Esophagus muscularis mucosa (tissue), 4 donors: ENCODE measurements at regions not wholly inside any gene's neighbourhood (a gene's known extent, or its start where the extent isn't known, plus 50 kb on each side); places are given as distances from the start of the nearest gene placed in this dataset.
"Not testable (repeated sequence)": the region's sequence is repeated elsewhere in the genome, so short reads cannot be mapped to it uniquely, and the experiment has no call there.

ENCODE experiments used
- DNase-seq: peaks from one replicate; pipeline ENCODE4 v3.0.0-alpha.2; 2017; ENCODE audit errors: extremely low spot score
- H3K27ac ChIP-seq, 4 donors: fragments of 200-600 bp; sonication (generic); replicated peaks in 1 of 4; 1 replicate in 3 of 4; 2 replicates in 1 of 4; pipeline ENCODE4 v1.5.1; 2016 to 2019; ENCODE audit warnings: mild to moderate bottlenecking in 1 of 4
- H3K27me3 ChIP-seq, 4 donors: fragments of 200-600 bp; sonication (generic); one replicate each; pipeline versions ENCODE4 v1.5.1 to v1.6.0; 2016 to 2019
- H3K36me3 ChIP-seq, 4 donors: fragments of 200-600 bp; sonication (generic); one replicate each; pipeline ENCODE4 v1.5.1; 2016 to 2019
- H3K4me1 ChIP-seq, 4 donors: fragments of 200-600 bp; sonication (generic); one replicate each; pipeline ENCODE4 v1.5.1; 2016 to 2019
- H3K4me3 ChIP-seq, 4 donors: fragments of 200-600 bp; sonication (generic); 1 replicate in 2 of 4; 2 replicates in 2 of 4; pipeline ENCODE4 v1.5.1; 2016 to 2019; ENCODE audit warnings: mild to moderate bottlenecking in 4 of 4, moderate library complexity in 1 of 4
- H3K9me3 ChIP-seq, 4 donors: fragments of 200-600 bp; sonication (generic); 1 replicate in 3 of 4; 2 replicates in 1 of 4; pipeline ENCODE4 v1.5.1; 2016 to 2019
- CTCF ChIP-seq, 3 experiments: fragments of 200-600 bp in 2 of 3; fragments of 450-650 bp in 1 of 3; sonication (generic) in 2 of 3; IDR thresholded peaks; one replicate each; pipeline ENCODE4 v1.5.1; 2017 to 2019; ENCODE audit warnings: antibody characterized with exemption in 3 of 3, mild to moderate bottlenecking in 2 of 3, moderate library complexity in 1 of 3
- EP300 ChIP-seq: sonication (generic); formaldehyde crosslinking; IDR thresholded peaks from one replicate; pipeline ENCODE4 v1.6.1; 2017; ENCODE audit warnings: antibody characterized with exemption
- POLR2A ChIP-seq: fragments of 450-650 bp; IDR thresholded peaks from one replicate; pipeline ENCODE4 v1.6.1; 2017; ENCODE audit warnings: antibody characterized with exemption, moderate library complexity, mild to moderate bottlenecking, low read depth
- POLR2AphosphoS5 ChIP-seq, 2 donors: sonication (generic); formaldehyde crosslinking; IDR thresholded peaks; one replicate each; pipeline ENCODE4 v1.6.1; 2017; ENCODE audit warnings: antibody characterized with exemption in 2 of 2
- WGBS: methylation state at CpG from one replicate; pipeline ENCODE4 v1.1.5; 2018; 5-methylcytosine and 5-hydroxymethylcytosine counted together
- intact Hi-C: fragments of 100-400 bp; cut with DNase I; formaldehyde crosslinking; loops from one replicate; pipeline ENCODE4 v1.15.1; 2023

DNA sequence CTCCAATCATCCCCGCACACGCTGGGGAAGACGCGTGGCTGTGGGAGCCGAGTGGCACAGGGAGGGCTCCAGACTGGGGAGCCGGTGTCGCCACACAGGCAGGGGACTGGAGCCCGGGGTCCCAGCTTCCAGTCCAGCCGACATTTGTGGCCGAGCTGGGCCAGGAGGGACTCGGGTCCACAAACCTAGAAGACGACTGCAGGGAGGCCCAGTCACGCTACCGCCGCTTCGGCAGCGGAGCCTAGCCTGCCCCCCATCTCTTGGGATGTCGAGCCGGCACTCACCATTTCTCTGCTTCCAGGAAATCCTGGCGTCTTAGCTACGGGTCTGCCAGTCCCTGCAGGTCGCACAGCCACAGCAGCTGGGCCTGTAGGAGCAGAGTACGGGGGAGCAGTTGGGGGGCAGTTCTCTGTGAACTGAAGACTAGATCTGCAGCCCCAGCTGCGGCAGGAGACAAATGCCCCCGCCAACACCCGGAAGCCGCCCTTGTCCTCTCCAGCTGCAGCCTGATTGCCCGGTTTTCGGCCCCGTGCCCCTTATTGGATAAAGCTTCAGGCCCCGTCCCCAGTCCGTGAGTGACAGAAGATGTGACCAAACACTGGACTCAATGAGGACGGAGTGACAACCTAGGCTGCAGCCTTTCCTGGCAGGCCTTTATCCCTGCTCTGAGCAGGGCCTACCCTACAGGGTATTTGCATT is 270.7 kb downstream of the ZNF33B start:
- no peaks in the 10 kb centered on the region for H3K9me3 ChIP-seq
- peak overlapping the region in 3 of 4 donors; percentile 6 to 70 (median 62) for H3K27ac ChIP-seq
- DNase-seq, result peak; percentile 95
- peak overlapping the region; percentile 58 to 77 (median 65) for H3K4me3 ChIP-seq
- peaks cover 0 to 9% (median 4%) of the 10 kb centered on the region in 4 donors for H3K4me1 ChIP-seq
- no peaks in the 10 kb centered on the region for H3K27me3 ChIP-seq
- 15% methylated on average over 6 of the region's 33 CpGs for WGBS
- TF ChIP-seq POLR2A (no peak), POLR2AphosphoS5 (IDR thresholded peaks at IDR 0.05) (peak in 1 of 2 donors; percentile 67)
- no peaks in the 10 kb centered on the region for H3K36me3 ChIP-seq
- intact Hi-C loops, result no loop called here

DNA sequence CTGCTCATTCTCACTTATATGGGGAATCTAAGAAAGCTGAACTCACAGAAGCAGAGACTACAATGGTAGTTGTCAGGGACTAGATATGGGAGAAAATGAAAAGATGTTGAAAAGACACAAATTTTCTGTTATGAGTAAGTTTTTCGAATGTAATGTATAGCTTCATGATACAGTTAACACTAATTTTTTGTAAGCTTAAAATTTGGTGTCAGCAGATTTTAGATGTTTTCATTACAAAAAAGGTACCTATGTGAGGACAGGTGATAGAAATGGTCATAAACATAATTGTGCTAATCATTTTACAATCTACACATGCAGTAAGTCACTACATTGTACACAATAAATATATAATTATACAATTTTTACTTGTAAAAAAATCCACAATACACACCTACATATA is 286.6 kb downstream of the ZNF33B start:
- no peak for DNase-seq
- H3K4me1 ChIP-seq, result no peaks in the 10 kb centered on the region
- H3K27me3 ChIP-seq, result no peaks in the 10 kb centered on the region
- no peak overlapping the region for H3K27ac ChIP-seq
- TF ChIP-seq CTCF (IDR thresholded peaks at IDR 0.05) (no peak), POLR2AphosphoS5 (IDR thresholded peaks at IDR 0.05) (no peak), EP300 (no peak), POLR2A (no peak)
- no peaks in the 10 kb centered on the region for H3K36me3 ChIP-seq
- no peak overlapping the region for H3K4me3 ChIP-seq
- peaks cover 0 to 14% (median 2%) of the 10 kb centered on the region in 4 donors for H3K9me3 ChIP-seq
- intact Hi-C loops, result no loop called here
- 85% methylated on average over 1 of the region's 1 CpG for WGBS

GRCh38 chr10:42336593-42337337 is 301.6 kb downstream of the ZNF33B start:
- intact Hi-C loops, result not testable (repeated sequence)
- 89% methylated on average over 6 of the region's 6 CpGs for WGBS

GRCh38 chr10:42335653-42336296 is 302.6 kb downstream of the ZNF33B start:
- peaks cover 0 to 85% (median 81%) of the 10 kb centered on the region in 4 donors for H3K9me3 ChIP-seq
- H3K4me1 ChIP-seq, H3K27me3 ChIP-seq, intact Hi-C loops, DNase-seq, H3K36me3 ChIP-seq, H3K4me3 ChIP-seq, H3K27ac ChIP-seq: not testable (repeated sequence)
- WGBS, result 88% methylated on average over 2 of the region's 2 CpGs

More at GRCh38 chr10:42336593-42337337, 301.6 kb downstream of the ZNF33B start:
- H3K36me3 ChIP-seq, H3K27me3 ChIP-seq, H3K4me3 ChIP-seq, DNase-seq, H3K4me1 ChIP-seq, H3K27ac ChIP-seq: not testable (repeated sequence)
- H3K9me3 ChIP-seq, result peaks cover 0 to 82% (median 80%) of the 10 kb centered on the region in 4 donors

- WGBS, result 84% methylated on average over 10 of the region's 10 CpGs
- peaks cover 0 to 97% (median 88%) of the 10 kb centered on the region in 4 donors for H3K9me3 ChIP-seq
- no peaks in the 10 kb centered on the region for H3K4me1 ChIP-seq
- no peak for DNase-seq
- H3K36me3 ChIP-seq, result no peaks in the 10 kb centered on the region
- no peak overlapping the region for H3K27ac ChIP-seq
- H3K27me3 ChIP-seq, result no peaks in the 10 kb centered on the region
- H3K4me3 ChIP-seq, result no peak overlapping the region
- intact Hi-C loops, result no loop called here
- no peak for TF ChIP-seq POLR2AphosphoS5 (IDR thresholded peaks at IDR 0.05)
- no peak for TF ChIP-seq CTCF (IDR thresholded peaks at IDR 0.05)
- no peak for TF ChIP-seq POLR2A
- no peak for TF ChIP-seq EP300
These were observed 334.0 kb downstream of the ZNF33B start for GRCh38 chr10:42304341-42304740.

DNA sequence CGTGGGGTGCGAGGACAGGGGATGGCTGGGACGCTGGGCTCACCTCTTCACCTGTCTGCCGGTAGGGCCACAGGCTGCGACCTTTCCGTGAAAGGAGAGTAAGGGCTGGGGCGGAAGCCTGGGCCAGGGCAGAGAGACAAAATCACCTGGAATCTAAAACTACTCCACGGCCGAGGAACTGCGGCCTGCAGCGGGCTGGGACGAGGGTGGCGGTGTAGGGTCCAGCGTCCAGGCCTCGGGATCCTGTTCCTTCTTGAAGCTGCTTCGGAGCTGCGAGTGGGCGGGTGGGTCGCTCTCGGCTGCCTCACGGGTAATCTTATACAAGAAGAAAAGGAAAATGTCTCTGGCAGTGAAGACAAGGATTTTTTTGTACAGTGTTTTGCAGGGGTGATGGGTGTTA is 356.5 kb downstream of the ZNF33B start:
- DNase-seq, H3K4me1 ChIP-seq, H3K27me3 ChIP-seq, H3K27ac ChIP-seq, H3K36me3 ChIP-seq, intact Hi-C loops, H3K9me3 ChIP-seq, H3K4me3 ChIP-seq: not testable (repeated sequence)
- WGBS, result 81% methylated on average over 19 of the region's 21 CpGs

DNA sequence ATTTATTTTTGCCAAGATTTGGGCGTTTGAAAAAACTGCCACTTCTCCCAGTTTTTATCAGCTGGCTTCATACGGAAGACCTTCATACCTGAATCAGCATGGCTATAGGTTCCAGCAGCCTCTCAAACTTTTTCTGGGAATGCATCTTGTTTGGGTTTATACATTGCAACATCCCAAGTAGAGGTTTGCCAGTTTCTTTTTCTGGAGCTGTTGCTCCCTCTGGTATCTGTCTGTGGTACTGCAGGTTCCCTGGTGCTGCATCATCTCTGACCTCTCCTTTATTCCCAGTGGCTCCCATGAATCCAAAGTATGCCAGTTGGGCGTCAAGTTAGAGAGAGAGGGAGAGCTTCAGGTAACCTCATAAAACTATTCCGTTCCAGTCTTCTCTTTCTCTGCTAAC is 368.6 kb downstream of the ZNF33B start:
- H3K4me3 ChIP-seq, H3K9me3 ChIP-seq, H3K27ac ChIP-seq, H3K4me1 ChIP-seq, intact Hi-C loops, H3K36me3 ChIP-seq, DNase-seq, H3K27me3 ChIP-seq: not testable (repeated sequence)
- WGBS, result 33% methylated on average over 3 of the region's 4 CpGs

DNA sequence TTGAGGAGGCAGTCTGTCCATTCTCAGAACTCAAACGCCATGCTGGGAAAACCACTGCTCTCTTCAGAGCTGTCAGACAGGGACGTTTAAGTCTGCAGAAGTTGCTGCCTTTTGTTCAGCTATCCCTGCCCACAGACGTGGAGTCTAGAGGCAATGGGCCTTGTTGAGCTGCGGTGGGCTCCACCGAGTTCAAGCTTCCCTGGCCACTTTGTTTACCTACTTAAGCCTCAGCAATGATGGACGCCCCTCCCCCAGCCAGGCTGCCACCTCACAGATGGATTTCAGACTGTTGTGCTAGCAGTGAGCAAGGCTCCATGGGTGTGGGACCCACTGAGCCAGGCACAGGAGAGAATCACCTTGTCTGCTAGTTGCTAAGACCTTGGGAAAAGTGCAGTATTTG is 375.1 kb downstream of the ZNF33B start:
- H3K4me3 ChIP-seq, result not testable (repeated sequence)
- WGBS, result 50% methylated on average over 2 of the region's 6 CpGs

GRCh38 chr10:42243002-42243401 is 395.4 kb downstream of the ZNF33B start:
- H3K27ac ChIP-seq, H3K9me3 ChIP-seq, intact Hi-C loops, H3K36me3 ChIP-seq, H3K4me1 ChIP-seq, DNase-seq: not testable (repeated sequence)
- no CpG with 5 or more reads among the region's 53 CpGs for WGBS
- H3K4me3 ChIP-seq, result peak overlapping the region in 2 of 4 donors; percentile 16 to 31
- H3K27me3 ChIP-seq, result peaks cover 0 to 35% (median 4%) of the 10 kb centered on the region in 4 donors

More for the DNA sequence above, 375.1 kb downstream of the ZNF33B start:
- H3K36me3 ChIP-seq, H3K4me1 ChIP-seq, H3K27ac ChIP-seq, H3K9me3 ChIP-seq, intact Hi-C loops, H3K27me3 ChIP-seq, DNase-seq: not testable (repeated sequence)
